HEK293T (cell line): ENCODE measurements at regions not wholly inside any gene's neighbourhood (a gene's known extent, or its start where the extent isn't known, plus 50 kb on each side); places are given as distances from the start of the nearest gene placed in this dataset.

Source experiments
- BHLHE40 ChIP-seq: fragments of 450-650 bp; IDR thresholded peaks from 2 replicates; pipeline ENCODE4 v1.6.1; 2016; ENCODE audit warnings: mild to moderate bottlenecking, moderate library complexity, borderline replicate concordance
- CTBP1 ChIP-seq: fragments of 450-650 bp; IDR thresholded peaks from 2 replicates; pipeline ENCODE4 v1.6.1; 2016; ENCODE audit warnings: borderline replicate concordance
- ELF4 ChIP-seq: fragments of 450-650 bp; IDR thresholded peaks from 2 replicates; pipeline ENCODE4 v1.6.1; 2017; ENCODE audit warnings: antibody characterized with exemption
- FOXA1 ChIP-seq: fragments of 450-650 bp; IDR thresholded peaks from 2 replicates; pipeline ENCODE4 v1.6.1; 2016; ENCODE audit warnings: mild to moderate bottlenecking
- FOXK2 ChIP-seq: fragments of 450-650 bp; IDR thresholded peaks from 2 replicates; pipeline ENCODE4 v1.6.1; 2016; ENCODE audit warnings: mild to moderate bottlenecking
- HDGF ChIP-seq: fragments of 450-650 bp; IDR thresholded peaks from 2 replicates; pipeline ENCODE4 v1.6.1; 2017; ENCODE audit warnings: antibody characterized with exemption, borderline replicate concordance
- L3MBTL2 ChIP-seq: fragments of 450-650 bp; conservative IDR thresholded peaks from 2 replicates; pipeline ENCODE4 v1.6.1; 2016; ENCODE audit warnings: mild to moderate bottlenecking
- SP1 ChIP-seq: fragments of 450-650 bp; IDR thresholded peaks from 2 replicates; pipeline ENCODE4 v1.6.1; 2017
- SUZ12 ChIP-seq: fragments of 450-650 bp; IDR thresholded peaks from 2 replicates; pipeline ENCODE4 v1.6.1; 2016; ENCODE audit warnings: mild to moderate bottlenecking

DNA sequence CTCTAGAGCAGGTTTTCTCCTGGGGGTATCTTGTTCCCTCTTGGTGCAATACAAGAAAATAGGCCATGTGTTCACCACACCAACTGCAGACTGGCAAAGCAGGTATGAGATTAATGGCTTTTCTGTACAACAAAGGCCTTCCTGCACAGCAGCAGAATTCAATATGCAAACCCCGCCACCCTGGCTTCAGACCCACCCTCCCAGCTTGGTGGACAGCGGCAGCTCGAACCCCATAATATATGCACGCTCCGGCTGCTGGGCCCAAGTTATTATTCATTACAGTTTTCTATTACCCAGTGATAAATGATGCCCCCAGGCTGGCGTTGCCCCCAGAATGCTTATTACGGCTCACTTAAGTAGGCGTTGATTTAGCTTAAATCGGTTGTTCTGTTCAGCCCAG, 144.2 kb downstream of the RRAGC start:
- TF ChIP-seq SP1 (no peak), CTBP1 (no peak), FOXK2 (no peak), ELF4 (no peak), L3MBTL2 (no peak), SUZ12 (no peak), BHLHE40 (no peak), FOXA1 (no peak), HDGF (no peak)
